ENCODE measurements at regions not wholly inside any gene's neighbourhood (a gene's known extent, or its start where the extent isn't known, plus 50 kb on each side); places are given as distances from the start of the nearest gene placed in this dataset.

- no peak for TF ChIP-seq TCF3 (IDR thresholded peaks at IDR 0.05; ENCODE audit: borderline replicate concordance, insufficient read depth, low read depth, low read length)
- TF ChIP-seq, protein P1, sequence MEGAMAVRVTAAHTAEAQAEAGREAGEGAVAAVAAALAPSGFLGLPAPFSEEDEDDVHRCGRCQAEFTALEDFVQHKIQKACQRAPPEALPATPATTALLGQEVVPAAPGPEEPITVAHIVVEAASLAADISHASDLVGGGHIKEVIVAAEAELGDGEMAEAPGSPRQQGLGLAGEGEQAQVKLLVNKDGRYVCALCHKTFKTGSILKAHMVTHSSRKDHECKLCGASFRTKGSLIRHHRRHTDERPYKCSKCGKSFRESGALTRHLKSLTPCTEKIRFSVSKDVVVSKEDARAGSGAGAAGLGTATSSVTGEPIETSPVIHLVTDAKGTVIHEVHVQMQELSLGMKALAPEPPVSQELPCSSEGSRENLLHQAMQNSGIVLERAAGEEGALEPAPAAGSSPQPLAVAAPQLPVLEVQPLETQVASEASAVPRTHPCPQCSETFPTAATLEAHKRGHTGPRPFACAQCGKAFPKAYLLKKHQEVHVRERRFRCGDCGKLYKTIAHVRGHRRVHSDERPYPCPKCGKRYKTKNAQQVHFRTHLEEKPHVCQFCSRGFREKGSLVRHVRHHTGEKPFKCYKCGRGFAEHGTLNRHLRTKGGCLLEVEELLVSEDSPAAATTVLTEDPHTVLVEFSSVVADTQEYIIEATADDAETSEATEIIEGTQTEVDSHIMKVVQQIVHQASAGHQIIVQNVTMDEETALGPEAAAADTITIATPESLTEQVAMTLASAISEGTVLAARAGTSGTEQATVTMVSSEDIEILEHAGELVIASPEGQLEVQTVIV (IDR thresholded peaks at IDR 0.05; ENCODE audit: borderline replicate concordance, partially characterized antibody), result no peak
- TF ChIP-seq EZH2 (IDR thresholded peaks at IDR 0.05; ENCODE audit: borderline replicate concordance, control insufficient read depth, low read depth, low read length), result no peak
- TF ChIP-seq NFIC (IDR thresholded peaks at IDR 0.05; ENCODE audit: low read depth, low read length), result no peak
These were observed 223.5 kb upstream of the NTM start (continued) for GRCh38 chr11:131146827-131147490.

- H3K27ac ChIP-seq (ENCODE audit: control insufficient read depth, insufficient read depth), result no peak overlapping the region
- RAD21 ChIA-PET (ENCODE audit: unreplicated experiment), result no interaction called here
- no peaks in the 10 kb centered on the region; the same call in 2 of the 3 replicates for H3K9me3 ChIP-seq (replicated peaks; ENCODE audit: control insufficient read depth, insufficient read depth, low read length)
- no peaks in the 10 kb centered on the region; a peak in 1 of 4 replicates for H3K27me3 ChIP-seq (replicated peaks in 1 of 2; ENCODE audit: control insufficient read depth in 2 of 2, insufficient read depth in 2 of 2, low read length in 1 of 2)
- no peaks in the 10 kb centered on the region for H4K20me1 ChIP-seq (ENCODE audit: control insufficient read depth, insufficient read depth)
- CTCF ChIA-PET, result no interaction called here
- DNase-seq (ENCODE audit: low read depth, low spot score) (no peak), FAIRE-seq (no peak), ATAC-seq (no peak)
- no TSS peak for BruUV-seq (replicated peaks)
- no peak overlapping the region for H3K4me3 ChIP-seq
- no peaks in the 10 kb centered on the region for H3K79me2 ChIP-seq (ENCODE audit: control insufficient read depth, insufficient read depth, low read length)
- SMC1A ChIA-PET (ENCODE audit: uncharacterized antibody, unreplicated experiment), result no interaction called here
- WGBS (ENCODE audit: insufficient coverage, insufficient replicate concordance, low lambda C conversion rate, missing lambda C conversion rate), result 35% methylated on average over 7 of the region's 7 CpGs
- intact Hi-C loops (cut with micrococcal nuclease; ENCODE audit: unreplicated experiment) (no loop called here), in situ Hi-C loops (cut with MboI) (no loop called here)
- H3K4me1 ChIP-seq (ENCODE audit: control insufficient read depth, insufficient read depth, low read length), result no peaks in the 10 kb centered on the region
- POLR2A ChIA-PET, result no interaction called here
- H3K4me2 ChIP-seq (ENCODE audit: control insufficient read depth, insufficient read depth), result no peak overlapping the region
- H3K9ac ChIP-seq (ENCODE audit: control insufficient read depth, insufficient read depth, low read length), result no peak overlapping the region
- H3K36me3 ChIP-seq (ENCODE audit: control insufficient read depth in 2 of 2, insufficient read depth in 2 of 2, low read length in 1 of 2), result no peaks in the 10 kb centered on the region
- H2AFZ ChIP-seq (ENCODE audit: control insufficient read depth, low read depth, low read length), result no peak overlapping the region
- TF ChIP-seq ZNF622 (IDR thresholded peaks at IDR 0.05) (no peak), BCLAF1 (IDR thresholded peaks at IDR 0.05) (no peak), ZZZ3 (IDR thresholded peaks at IDR 0.05; ENCODE audit: control insufficient read depth, insufficient read length, low read depth) (no peak), RUNX3 (IDR thresholded peaks at IDR 0.05; ENCODE audit: low read length) (no peak), IRF3 (IDR thresholded peaks at IDR 0.05) (no peak), ZNF24 (IDR thresholded peaks at IDR 0.05) (no peak)
- TF ChIP-seq, protein P2, sequence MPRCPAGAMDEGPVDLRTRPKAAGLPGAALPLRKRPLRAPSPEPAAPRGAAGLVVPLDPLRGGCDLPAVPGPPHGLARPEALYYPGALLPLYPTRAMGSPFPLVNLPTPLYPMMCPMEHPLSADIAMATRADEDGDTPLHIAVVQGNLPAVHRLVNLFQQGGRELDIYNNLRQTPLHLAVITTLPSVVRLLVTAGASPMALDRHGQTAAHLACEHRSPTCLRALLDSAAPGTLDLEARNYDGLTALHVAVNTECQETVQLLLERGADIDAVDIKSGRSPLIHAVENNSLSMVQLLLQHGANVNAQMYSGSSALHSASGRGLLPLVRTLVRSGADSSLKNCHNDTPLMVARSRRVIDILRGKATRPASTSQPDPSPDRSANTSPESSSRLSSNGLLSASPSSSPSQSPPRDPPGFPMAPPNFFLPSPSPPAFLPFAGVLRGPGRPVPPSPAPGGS (IDR thresholded peaks at IDR 0.05; ENCODE audit: borderline replicate concordance, insufficient read depth, low read depth, low read length, poor library complexity, severe bottlenecking), result no peak
- TF ChIP-seq, protein P3, sequence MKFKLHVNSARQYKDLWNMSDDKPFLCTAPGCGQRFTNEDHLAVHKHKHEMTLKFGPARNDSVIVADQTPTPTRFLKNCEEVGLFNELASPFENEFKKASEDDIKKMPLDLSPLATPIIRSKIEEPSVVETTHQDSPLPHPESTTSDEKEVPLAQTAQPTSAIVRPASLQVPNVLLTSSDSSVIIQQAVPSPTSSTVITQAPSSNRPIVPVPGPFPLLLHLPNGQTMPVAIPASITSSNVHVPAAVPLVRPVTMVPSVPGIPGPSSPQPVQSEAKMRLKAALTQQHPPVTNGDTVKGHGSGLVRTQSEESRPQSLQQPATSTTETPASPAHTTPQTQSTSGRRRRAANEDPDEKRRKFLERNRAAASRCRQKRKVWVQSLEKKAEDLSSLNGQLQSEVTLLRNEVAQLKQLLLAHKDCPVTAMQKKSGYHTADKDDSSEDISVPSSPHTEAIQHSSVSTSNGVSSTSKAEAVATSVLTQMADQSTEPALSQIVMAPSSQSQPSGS (IDR thresholded peaks at IDR 0.05; ENCODE audit: low read length), result no peak
These were observed 216.1 kb upstream of the NTM start for GRCh38 chr11:131154351-131154750.

All from GM12878 (cell line).